NCI-H510A (cell line): ENCODE measurements at regions not wholly inside any gene's neighbourhood (a gene's known extent, or its start where the extent isn't known, plus 50 kb on each side); places are given as distances from the start of the nearest gene placed in this dataset.
"Not testable (repeated sequence)": the region's sequence is repeated elsewhere in the genome, so short reads cannot be mapped to it uniquely, and the experiment has no call there.

Source experiments
- DNase-seq: peaks from one replicate; lab custom pipeline; 2025; lab: John Stamatoyannopoulos, UW

DNA sequence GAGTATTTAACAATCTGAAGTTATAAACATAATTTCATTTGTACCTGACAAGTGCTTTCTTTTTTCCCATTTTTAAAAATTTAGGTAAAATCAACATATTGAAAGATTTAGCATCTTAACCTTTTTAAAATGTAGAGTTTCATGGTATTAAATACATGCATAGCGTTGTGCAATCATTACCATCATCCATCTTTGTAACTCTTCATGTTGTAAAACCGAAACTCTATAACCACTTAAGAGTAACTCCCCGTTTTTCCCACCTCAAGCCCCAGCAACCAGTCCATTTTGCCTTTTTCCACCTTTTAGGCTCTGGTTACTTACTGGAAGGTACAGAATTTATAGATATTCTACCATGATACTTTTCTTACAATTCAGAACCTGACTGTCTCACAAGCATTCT lies 892.5 kb downstream of the DNAJB9 start:
- DNase-seq, result no peak

DNA sequence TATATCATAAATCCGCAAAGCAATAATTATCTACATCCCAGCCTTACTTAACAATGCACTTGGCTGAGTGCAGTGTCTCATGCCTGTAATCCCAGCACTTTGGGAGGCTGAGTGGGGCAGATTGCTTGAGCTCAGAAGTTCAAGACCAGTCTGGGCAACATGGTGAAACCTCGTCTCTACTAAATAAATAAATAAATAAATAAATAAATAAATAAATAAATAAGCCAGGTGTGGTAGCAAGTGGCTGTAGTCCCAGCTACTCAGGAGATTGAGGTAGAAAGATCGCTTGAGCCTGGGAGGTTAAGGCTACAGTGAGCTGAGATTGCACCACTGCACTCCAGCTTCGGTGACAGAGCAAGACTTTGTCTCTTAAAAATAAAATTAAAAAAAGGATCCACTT lies 898.1 kb downstream of the DNAJB9 start:
- not testable (repeated sequence) for DNase-seq

DNA sequence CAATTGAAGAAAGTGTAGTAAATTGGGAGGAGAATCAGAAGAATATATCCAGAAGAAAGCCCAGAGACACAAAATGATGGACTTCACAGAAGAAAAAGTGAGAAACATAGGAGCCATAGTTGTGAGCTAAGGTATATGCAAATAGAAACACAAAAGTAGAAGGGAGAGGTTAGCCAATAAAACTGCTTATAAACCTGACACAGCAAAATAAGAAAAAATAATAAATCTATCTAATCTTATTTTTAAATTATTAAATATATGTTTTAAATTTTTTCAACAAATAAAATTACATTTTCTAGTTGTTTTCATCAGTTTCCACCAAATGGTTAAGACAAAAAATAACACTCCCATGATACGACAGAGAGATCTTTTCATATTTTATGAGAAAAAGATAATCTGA lies 903.5 kb downstream of the DNAJB9 start:
- no peak for DNase-seq

DNA sequence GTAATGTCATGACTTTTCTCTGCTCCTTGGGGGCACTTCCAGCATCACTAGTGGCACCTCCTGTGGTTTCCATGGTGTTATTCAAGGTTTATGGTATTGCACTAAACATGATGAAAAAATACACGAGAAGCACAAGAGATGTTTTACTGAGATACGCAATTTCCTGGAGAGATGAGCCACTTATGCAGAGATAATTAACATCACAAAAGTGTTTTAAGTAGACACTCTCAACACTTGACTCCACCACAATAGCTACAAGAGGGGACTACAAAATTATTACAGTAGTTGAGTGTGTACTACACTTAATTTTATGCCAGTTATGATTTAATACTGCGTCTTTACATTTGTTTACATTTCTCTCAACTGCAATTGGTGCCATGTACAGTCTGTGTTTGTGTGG lies 906.7 kb downstream of the DNAJB9 start:
- no peak for DNase-seq

DNA sequence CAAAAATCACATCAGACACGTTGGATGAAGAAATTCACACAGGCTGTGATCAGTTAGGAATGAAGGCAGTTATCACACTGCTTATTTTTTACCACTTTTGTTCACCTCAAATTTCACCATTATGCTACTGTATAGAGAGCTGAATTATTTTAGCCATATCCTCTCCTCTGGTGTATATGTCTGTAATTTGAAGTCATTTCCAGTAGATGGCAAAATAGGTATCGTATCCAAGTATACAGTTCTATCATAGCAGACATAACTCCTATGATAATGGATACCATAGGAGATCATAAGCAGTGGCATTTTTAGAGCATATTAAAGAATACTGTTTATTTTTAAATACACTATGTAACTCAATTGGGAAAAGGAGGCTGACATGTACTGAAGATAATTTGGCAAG lies 909.7 kb downstream of the DNAJB9 start:
- no peak for DNase-seq

DNA sequence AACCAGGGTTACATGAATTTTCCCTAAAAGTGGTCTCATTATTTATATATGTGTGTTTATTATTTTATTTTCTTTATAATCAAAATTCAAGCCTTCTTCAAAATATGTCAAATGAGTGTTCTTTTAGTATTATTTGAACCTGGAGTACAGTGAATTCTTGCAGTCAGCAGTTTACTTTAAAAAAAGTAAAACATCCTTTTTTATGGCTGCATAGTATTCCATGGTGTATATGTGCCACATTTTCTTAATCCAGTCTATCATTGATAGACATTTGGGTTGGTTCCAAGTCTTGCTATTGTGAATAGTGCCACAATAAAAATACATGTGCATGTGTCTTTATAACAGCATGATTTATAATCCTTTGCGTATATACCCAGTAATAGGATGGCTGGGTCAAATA lies 920.9 kb downstream of the DNAJB9 start:
- not testable (repeated sequence) for DNase-seq

DNA sequence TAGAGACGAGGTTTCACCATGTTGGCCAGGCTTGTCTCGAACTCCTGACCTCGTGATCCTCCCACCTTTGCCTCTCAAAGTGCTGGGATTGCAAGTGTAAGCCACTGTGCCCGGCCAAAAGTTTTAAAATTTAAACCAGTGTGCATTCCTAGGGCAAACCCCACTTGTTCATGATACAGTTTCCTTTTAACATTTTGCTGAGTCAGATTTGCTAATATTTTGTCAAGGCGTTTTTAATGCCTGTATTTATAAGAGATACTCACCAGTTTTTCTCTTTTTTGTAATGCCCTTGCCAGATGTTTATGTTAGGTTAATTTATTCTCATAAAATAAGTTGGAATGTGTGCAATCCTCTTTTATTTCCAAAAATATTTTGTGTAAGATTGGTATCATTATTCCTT lies 927.4 kb downstream of the DNAJB9 start:
- no peak for DNase-seq

DNA sequence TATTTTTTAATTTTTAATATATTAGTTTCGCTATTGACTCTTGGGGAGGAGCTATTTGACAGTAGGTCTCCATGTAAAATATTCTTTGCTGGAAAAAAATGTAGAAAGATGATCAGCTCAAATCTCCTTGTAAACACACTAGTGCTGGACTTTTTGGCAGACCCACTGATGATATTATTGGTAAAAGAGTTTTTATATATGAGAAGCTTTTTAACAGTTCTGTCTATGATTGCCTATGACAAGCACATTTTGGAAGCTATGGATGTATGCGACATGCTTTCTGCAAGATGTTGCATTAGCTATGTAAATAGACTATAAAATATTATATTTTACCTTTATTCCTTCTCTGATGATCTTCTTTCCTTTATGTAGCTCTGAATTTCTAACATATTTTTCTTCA lies 928.5 kb downstream of the DNAJB9 start:
- DNase-seq, result no peak

DNA sequence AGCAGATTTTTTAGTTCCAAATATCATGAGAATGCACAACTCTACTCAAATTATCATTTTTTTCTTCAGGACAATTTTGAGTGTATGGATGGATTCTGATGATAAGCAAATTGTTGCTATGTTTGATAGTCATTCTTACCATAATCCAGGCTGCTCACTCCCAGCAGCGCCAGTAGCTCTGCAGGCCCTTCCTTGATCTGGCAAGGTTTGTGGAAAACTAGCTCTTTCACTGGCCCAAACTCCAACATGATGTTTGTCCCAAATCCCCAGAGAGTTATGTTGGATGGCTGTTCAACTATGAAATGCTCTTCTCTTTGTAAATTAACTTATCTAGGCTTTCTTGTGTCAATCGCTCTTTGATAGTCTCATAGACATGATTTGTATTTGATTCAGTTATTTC lies 933.7 kb downstream of the DNAJB9 start:
- no peak for DNase-seq

DNA sequence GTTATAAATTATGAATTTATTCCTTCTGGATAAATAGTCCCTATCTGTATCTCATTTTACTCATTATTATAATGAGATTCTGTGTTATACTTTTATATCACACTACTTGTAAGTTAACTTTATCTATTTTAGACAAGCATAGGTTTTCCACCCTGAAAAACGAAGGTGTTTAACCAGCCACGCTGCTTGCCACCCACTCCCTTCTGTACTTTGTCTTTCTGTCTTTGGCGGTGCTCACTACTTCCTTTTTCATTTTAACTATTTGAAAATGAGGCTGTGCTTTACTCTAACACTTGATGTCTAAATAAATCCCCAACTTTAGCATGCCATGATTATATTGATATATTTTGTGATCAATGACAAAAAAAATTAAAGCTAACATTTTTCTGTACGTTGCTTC lies 952.9 kb downstream of the DNAJB9 start:
- DNase-seq, result no peak

DNA sequence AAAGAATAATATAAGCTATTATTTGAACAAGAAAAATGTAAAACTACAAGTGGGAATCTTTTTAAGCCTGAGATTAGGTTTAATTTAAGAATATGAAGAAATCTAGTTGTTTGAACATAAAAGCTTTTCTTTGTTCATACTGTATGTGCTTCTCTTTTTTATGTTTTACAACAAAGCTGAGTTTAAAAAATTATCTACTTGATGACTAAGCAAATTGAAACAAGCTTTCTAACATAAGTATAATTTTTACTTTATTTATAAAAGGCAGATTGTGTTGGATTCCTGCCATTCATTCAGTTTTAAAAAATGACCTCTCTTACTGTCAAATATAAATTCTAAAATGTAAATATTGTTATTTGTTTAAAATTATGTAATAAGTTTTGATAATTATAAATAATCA lies 958.2 kb downstream of the DNAJB9 start:
- DNase-seq, result no peak

DNA sequence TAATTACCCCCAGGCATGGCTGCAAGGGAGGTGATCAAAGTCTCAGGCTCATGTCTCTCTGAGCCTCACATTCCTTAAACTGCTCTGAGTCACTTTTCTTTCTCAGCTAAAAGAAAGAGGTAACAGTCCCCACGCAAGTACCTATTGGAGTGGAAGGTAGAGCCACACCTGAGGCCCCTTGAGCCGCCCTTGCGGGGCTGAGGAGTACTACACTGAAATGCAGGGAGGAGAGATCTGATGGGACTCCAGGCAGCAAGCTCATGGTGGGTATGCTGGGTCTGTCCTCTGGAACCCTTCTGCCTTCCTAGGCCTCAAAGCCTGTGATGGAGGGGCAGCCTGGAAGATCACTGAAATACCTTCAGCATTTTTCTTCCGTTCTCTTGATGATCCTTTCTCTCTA lies 960.0 kb downstream of the DNAJB9 start:
- no peak for DNase-seq

DNA sequence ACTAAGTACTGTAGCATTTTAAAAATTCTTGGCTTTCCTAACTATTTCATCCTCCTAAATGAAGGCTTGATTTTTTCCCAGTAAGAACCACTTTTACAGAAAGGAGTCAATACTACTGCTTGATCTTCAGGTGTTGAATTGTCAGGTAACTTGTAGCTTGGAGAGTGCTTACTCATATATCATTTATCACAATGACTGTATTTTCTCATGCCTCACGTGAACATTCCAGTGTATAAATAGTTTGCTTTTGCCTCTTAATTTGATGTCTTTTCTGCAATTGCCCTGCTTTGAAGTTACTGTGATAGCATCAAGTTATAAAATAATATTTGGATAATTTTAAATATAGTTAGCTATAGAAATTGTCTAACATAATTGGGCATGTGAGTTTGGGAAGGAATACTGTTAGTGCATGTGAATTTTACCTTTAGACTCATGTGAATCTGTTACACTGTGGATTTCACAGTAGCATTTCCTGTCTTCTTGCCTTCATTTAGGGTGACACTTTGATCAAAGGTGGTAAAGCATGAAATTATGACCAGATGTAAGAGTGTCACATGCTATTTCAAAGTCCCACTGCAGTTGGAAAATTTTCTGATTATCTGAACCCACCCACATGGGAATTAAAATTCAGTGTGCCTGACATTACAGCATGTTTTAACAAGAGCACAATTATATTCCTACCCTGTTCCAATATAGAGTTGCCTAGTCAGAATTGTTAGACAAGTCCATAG lies 962.8 kb downstream of the DNAJB9 start:
- DNase-seq, result no peak

DNA sequence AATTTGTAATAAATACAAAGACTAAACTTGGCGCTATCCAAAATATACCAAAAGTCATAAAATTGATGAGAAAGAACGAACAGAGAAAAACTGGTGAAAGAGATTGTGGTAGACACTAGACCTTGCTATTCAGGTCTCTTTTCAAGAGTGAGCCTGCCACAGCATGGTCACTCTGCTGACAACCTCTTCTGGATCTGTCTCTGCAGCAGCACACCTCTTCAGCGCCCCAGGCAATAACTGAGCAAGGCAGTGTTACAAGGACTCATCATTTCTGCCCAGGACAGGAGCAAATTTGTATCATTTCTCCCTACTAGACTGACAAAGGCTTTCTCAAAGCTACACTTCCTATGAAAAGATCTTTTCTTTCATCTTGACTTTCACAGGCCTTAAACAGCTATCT lies 976.0 kb downstream of the DNAJB9 start:
- no peak for DNase-seq

DNA sequence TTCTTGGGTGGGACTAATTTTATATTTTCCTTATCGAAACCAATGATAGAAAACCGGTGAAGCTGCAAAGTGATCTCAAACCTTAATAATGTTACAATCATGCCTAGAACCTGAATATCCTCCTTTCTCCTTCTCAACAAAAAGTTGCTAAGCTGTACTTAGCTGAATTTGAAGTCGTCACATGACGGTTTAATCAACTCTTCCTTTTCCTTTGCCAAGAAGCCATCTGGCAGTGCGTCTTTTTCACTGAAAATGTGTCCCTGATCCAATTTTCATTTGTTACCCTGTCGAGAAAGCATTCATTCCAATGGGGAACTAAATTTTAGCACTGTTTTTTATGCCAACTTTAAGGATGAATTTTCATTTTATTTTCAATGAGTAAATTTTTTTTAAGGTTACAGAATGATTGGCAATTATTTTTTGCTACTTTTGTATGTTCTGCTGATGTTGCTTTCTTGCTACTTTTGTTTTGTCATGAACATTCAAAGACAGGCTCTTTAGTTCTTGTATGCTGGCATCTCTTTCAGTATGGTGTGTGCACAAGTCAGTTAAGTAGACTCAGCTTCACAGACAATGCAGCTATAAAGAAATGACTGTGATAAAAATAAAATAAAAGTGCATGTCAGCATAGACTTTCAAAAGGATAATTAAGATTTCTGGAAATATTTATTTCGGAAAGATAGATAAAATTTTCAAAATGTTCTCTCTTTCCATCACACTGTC lies 980.0 kb downstream of the DNAJB9 start:
- DNase-seq, result no peak

DNA sequence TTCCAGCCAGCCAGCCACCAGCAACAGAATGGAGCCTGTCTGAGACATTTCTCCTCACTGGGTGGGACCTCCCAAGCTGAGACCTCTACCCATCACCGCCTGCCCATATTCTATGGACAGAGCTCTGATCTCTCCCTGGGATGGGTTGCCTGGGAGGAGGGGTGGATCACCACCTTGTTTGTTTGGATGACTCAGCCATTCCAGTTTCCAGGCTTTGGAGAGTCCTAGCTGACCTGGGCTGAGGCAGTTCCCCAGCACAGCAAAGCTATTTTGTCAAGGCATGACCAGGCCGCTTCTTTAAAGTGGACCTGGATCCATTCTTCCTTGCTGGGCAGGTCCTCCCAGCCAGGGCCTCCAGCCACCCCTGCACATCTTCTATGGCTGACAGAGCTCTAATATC lies 982.3 kb downstream of the DNAJB9 start:
- DNase-seq, result no peak

DNA sequence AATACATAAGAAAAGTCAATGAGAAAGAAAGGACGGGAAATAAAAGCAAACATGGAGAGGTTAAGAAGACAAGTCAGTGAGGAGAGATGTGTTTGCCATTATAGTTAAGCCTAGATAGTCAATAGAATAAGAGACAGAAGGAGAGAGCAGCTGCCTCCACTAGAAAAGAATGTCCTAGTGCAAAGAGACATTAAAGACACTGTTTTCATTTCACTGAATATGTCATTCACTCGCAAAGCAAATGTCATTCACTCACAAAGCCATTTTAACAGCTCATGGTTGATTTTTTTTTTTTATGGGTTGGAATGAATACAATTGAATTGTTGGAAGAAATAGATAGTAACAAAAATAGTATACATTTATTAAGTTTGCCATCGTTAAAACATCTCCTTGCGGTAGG lies 1007.6 kb downstream of the DNAJB9 start:
- DNase-seq, result no peak

DNA sequence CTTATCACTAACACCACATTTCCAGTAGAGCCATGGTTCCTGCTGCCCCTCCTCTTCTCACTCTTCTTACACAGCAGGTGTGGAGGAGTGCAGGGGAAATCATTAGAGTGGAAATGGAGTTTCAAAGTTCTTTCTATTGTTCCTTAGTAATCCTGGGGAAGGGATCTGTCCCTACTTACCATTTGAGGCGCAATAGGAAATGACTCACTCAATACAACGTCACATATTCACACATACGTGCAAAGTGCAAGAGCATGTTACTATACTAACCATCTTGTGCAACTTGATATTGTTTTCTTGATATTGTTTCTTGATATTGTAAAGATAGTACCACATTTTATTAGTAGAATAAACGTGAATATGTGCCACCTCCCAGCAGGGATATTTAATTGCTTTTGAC lies 1010.2 kb downstream of the DNAJB9 start:
- DNase-seq, result no peak

DNA sequence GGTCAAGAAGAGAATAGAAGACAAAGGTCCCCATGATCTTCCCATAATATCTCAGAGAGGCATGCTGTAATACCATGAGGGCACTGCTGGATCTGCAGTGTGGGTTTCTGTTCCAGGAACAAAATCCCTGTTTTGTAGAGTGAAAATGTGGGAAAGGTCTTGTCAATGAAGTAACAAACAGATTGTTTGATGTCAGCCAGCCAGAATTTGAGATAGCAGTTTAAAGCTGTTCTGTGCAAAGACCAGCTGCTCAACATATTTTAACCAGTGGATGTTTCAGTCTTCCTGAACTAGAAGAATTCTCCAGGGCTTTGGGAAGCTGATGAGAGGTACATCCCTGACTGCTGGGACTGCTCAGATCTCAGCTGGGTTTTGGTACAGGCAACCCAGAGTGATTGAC lies 1012.5 kb downstream of the DNAJB9 start:
- DNase-seq, result no peak

DNA sequence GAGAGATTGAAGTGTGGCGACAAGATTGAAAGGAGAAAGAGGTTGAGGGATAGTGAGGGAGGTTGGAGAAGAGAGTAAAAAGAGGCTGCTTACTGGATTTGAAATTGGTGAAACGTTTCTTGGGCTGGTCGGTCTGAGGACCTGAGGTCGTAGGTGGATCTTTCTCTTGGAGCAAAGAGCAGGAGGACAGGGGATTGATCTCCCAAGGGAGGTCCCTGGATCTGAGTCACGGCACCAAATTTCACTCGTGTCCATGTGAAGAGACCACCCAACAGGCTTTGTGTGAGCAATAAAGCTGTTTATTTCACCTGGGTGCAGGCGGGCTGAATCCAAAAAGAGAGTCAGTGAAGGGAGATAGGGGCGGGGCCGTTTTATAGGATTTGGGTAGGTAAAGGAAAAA lies 1027.3 kb downstream of the DNAJB9 start:
- DNase-seq, result not testable (repeated sequence)

DNA sequence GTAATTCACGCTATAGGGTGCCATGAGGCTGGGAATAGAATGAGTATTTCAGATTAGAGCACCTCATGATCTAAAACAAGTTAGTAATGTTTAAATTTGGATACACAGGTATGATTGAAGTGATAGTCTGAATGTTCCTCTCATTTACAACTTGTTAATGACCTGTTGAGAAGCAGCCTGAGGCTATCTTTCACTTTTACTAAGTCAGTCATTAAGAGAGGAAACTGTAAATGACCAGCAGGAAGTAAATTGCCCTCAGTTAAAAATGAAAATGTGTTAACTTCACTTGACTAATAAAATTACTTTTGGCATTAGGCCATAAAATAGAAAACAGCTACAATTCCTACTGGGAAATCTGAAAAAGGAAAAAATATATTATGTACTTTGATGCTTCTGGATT lies 1042.0 kb downstream of the DNAJB9 start:
- no peak for DNase-seq

DNA sequence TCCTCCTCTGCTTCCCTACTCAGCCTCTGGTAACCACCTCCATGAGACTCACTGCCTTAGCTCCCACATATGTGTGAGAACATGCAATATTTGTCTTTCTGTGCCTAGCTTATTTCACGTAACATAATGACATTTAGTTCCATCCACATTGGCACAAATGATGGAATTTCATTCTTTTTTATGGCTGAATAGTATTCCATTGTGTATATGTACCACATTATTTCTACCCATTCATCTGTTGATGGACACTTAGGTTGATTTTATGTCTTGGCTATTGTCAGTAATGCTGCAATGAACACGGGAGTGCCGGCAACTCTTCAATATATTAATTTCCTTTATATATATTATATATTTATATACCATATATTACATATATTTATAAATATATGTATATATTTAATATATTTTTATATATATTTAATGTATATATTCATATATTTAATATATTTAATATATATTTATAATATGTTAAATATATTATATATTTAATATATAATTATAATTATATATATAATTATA lies 1046.9 kb downstream of the DNAJB9 start:
- DNase-seq, result no peak

DNA sequence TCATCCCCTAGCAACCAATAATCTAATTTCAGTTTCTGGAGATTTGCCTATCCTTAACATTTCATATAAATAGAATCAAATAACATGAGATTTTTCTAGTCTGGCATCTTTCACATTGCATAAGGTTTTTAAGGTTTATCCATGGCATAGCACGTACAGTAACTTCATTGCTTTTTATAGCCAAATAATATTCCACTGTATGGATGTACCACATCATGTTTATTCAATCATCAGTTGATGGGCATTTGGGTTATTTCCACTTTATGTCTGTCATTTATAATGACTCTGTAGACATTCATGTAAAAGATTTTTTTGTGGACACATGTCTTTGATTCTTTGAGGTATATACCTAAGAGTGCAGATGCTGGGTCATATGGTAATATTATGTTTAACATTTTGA lies 1052.6 kb downstream of the DNAJB9 start:
- no peak for DNase-seq

DNA sequence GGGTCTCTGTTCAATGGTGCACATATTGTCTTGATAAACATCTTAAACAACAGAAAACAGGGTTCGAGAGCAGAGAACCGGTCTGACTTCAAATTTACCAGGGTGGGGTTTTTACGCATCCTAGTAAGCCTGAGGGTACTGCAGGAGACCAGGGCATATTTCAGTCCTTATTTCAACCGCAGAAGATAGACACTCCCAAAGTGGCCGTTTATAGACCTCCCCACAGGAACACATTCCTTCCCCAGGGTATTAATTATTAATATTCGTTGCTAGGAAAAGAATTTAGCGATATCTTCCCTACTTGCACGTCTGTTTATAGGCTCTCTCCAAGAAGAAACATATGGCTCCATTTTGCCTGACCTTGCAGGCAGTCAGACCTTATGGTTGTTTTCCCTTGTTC lies 1063.2 kb downstream of the DNAJB9 start:
- not testable (repeated sequence) for DNase-seq
